ENCODE measurements at regions not wholly inside any gene's neighbourhood (a gene's known extent, or its start where the extent isn't known, plus 50 kb on each side); places are given as distances from the start of the nearest gene placed in this dataset.
"Not testable (repeated sequence)": the region's sequence is repeated elsewhere in the genome, so short reads cannot be mapped to it uniquely, and the experiment has no call there.

GRCh38 chr16:46519063-46519462, 102.1 kb downstream of the SHCBP1 start:
- no peak for DNase-seq

- no peak for DNase-seq
Measured at GRCh38 chr16:46496701-46497100, 124.5 kb downstream of the SHCBP1 start.

DNA sequence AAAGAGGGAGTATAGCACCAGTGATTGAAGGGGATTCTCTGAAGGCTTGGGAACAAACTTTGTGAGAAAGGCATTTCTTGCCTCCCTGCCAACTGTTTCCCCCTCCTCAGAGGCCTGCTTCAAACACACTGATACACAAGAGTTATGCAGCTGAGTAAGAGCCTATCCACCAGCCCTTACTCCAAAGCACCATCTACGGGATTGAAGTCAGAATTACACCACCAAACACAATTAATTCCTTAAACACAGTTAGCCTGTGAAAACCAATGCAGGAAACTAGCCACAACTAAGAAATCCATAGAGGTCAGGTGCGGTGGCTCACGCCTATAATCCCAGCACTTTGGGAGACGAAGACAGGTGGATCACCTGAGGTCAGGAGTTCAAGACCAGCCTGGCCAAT, 138.3 kb downstream of the SHCBP1 start:
- DNase-seq: no peak

DNA sequence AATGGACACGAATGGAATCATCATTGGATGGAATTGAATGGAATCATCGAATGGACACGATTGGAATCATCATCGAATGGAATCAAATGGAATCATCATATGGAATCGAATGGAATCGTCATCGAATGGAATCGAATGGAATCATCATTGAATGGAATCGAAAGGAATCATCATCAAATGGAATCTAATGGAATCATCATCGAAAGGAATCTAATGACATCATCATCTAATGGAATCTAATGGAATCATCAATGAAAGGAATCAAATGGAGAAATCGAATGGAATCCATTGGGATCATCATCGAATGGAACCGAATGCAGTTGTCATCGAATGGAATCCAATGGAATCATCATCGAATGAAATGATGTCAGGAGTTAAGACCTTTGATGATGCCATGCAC, 154.9 kb downstream of the SHCBP1 start:
- no peak for DNase-seq

DNA sequence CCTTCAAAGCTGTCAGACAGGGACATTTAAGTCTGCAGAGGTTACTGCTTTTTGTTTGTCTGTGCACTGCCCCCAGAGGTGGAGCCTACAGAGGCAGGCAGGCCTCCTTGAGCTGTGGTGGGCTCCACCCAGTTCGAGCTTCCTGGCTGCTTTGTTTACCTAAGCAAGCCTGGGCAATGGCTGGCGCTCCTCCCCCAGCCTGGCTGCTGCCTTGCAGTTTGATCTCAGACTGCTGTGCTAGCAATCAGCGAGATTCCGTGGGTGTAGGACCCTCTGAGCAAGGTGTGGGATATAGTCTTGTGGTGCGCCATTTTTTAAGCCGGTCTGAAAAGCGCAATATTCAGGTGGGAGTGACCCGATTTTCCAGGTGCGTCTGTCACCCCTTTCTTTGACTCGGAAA, 166.4 kb downstream of the SHCBP1 start:
- not testable (repeated sequence) for DNase-seq

DNA sequence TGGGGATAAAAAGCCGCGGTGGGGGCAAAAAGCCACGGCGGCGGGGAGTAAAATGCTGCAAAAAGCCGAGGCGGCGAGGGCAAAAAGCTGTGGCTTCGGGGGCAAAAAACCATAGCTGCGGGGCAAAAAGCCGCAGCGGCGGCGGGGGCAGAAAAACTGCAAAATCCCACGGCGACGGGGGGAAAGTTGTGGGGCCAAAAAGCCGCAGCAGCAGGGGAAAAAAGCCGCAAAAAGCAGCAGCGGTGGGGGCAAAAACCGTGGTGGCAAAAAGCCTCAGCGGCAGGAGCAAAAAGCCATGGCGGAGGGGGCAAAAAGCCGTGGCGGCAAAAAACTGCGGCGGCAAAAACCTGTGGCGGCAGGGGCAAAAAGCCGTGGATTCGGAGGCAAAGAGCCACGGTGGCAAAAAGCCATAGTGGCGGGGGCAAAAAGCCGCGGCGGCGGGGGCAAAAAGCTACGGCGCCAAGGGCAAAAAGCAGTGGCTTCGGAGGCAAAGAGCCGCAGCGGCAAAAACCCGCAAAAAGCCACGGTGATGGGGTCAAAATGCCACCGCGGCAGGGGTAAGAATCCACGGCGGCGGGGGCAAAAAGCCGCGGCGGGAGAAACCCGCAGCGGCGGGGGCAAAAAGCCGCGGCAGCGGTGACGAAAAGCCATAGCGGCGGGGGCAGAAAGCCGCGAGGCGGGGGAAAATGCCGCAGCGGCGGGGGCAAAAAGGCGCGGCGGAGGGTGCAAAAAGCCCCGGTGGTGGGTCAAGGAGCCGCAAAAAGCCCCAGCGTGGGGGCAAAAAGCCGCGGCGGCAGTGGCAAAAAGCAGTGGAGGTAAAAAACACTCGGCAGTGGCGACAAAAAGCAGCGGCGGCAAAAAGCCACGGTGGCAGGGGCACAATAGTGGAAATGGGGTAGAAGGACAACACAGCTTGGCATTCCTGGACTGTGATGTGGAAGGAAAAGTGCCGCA, 192.8 kb downstream of the SHCBP1 start:
- DNase-seq: no peak

GRCh38 chr16:46427340-46428107, 193.7 kb downstream of the SHCBP1 start:
- no peak for DNase-seq

DNA sequence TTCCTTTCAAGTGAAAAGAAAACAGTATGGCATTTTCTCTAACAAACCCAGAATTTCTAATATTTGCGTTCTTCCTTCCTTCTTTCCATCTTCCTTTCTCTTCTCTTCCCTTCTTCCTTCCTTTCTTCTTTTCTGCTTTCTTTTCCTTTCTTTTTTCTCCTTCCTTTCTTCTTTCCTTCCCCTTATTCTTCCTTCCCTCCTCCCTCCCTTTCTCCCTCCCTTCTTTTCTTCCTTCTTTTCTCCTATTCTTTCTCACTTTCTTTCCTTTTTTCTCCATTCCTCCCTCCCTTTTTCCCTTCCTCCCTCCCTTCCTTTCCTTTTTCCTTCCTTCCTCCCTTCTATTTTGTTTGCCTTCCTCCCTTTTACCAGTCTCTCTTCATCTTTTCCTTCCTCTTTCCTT, 194.8 kb downstream of the SHCBP1 start:
- no peak for DNase-seq

DNA sequence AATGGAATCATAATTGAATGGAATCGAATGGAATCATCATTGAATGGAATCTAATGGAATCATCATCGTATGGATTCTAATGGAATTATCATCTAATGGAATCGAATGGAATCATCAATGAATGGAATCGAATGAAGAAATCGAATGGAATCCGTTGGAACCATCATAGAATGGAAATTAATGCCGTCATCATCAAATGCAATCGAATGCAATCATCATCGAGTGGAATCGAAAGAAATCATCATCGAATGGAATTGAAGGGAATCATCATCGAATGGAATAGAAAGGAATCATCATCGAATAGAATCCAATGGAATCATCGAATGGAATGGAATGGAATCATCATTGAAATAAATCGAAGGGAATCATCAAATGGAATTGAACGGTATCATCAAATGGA, 217.2 kb downstream of the SHCBP1 start:
- no peak for DNase-seq

DNA sequence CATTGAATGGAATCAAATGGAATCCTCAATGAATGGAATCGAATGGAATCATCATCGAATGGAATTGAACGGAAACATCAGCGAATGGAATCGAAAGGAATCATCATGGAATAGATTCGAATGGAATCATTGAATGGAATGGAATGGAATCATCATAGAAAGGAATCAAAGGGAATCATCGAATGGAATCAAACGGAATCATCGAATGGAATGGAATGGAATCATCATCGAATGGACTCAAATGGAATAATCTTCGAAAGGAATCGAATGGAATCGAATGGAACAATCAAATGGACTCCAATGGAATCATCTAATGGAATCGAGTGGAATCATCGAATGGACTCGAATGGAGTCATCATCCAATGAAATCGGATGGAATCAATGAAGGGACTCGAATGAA, 222.6 kb downstream of the SHCBP1 start:
- not testable (repeated sequence) for DNase-seq

- DNase-seq: not testable (repeated sequence)
Measured at GRCh38 chr16:46396883-46397270, 224.3 kb downstream of the SHCBP1 start.

DNA sequence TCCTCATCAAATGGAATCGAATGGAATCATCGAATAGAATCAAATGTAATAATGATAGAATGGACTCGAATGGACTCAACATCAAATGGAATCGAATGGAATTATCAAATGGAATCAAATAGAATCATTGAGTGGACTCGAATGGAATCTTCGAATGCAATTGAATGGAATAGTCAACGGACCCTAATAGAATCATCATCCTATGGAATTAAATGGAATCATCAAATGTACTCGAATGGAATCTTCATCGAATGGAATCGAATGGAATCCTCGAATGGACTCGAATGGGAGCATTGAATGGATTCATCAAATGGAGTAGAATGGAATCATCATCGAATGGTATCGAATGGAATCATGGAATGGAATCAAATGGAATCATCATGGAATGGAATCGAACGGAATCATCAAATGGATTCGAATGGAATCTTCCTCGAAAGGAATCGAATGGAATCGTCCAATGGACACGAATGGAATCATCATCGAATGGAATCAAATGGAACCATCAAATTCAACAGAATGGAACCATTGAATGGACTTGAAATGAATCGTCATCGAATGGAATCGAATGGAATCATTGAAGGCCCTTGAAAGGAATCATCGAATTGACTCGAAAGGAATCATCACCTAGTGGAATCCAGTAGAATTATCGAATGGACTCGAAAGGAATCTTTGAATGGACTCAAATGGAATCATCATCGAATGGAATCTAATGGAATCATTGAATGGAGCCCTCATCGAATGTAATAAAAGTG, 224.9 kb downstream of the SHCBP1 start:
- not testable (repeated sequence) for DNase-seq

- DNase-seq: not testable (repeated sequence)
Measured at GRCh38 chr16:46395391-46395921, 225.7 kb downstream of the SHCBP1 start.

DNA sequence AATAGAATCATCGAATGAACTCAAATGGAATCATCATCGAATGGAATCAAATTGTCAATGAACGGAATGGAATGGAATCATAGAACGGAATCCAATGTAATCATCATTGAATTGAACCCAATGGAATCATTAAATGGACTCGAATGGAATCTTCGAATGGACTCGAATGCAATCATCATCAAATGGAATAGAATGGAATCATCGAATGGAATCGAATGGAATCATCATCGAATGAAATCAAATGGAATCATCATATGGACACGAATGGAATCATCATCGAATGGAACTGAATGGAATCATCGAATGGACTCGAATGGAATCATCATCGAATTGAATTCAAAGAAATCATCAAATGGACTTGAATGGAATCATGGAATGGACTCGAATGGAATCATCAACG, 226.2 kb downstream of the SHCBP1 start:
- not testable (repeated sequence) for DNase-seq

- DNase-seq: not testable (repeated sequence)
Measured at GRCh38 chr16:46394149-46394548, 227.0 kb downstream of the SHCBP1 start.

GRCh38 chr16:46392930-46393722, 228.1 kb downstream of the SHCBP1 start:
- peak in 1 of 5 experiments; percentile 18 for DNase-seq

- peak in 2 of 5 experiments; percentile 5 to 44 for DNase-seq
Measured at GRCh38 chr16:46390660-46391462, 230.3 kb downstream of the SHCBP1 start.

DNA sequence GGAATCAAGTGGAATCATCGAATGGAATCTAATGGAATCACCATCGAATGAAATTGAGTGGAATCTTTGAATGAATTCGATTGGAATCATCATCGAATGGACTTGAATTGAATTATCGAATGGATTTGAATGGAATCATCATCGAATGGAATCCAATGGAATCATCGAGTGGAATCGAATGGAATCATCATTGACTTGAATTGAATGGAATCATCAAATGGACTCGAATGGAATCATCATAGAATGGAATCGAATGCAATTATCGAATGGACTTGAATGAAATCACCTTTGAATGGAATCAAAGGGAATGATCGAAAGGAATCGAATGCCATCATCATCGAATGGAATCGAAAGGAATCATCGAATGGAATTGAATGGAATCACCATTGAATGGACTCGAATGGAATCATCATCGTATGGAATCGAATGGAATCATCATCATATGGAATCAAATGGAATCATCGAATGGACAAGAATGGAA, 231.6 kb downstream of the SHCBP1 start:
- peak in 3 of 5 experiments; percentile 24 to 69 (median 63) for DNase-seq

- not testable (repeated sequence) for DNase-seq
Measured at GRCh38 chr16:46388939-46389491, 232.2 kb downstream of the SHCBP1 start.

- peak in 1 of 5 experiments; percentile 3 for DNase-seq
Measured at GRCh38 chr16:46388354-46388753, 232.8 kb downstream of the SHCBP1 start.

Data from T-helper 2 cell (primary cell).